AG09319 (cell line): ENCODE measurements at regions not wholly inside any gene's neighbourhood (a gene's known extent, or its start where the extent isn't known, plus 50 kb on each side); places are given as distances from the start of the nearest gene placed in this dataset.

Source experiments
- DNase-seq: peaks from one replicate; pipeline ENCODE4 v3.0.0-alpha.2; 2010; ENCODE audit warnings: low read depth; ENCODE audit errors: extremely low read depth
- TF ChIP-seq, protein P1 (sequence below): IDR thresholded peaks from 2 replicates; pipeline ENCODE4 v1.5.1; 2011; ENCODE audit warnings: low read depth, mild to moderate bottlenecking, inconsistent platforms, low read length, moderate library complexity

DNA sequence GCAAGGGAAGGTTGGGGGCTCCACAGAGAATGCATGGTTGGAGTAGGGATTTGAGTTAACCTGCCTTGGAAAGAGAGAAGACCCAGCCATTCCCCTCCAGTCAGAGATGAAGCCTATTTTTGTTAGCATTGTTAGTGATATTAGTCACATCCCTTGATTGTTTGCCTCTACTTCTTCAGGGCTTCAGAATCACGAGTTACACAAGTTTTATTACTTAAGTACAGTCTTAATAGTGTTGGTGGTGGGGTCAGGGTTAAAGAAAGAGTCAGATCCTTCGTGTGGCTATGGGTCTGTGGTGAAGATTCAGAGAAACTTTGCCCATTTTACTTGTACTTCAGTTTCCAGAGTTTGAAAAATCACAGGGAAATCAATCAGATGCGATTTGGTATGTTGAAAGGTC, 363.1 kb downstream of the LRIG3 start:
- DNase-seq = no peak
- TF ChIP-seq, protein P1, sequence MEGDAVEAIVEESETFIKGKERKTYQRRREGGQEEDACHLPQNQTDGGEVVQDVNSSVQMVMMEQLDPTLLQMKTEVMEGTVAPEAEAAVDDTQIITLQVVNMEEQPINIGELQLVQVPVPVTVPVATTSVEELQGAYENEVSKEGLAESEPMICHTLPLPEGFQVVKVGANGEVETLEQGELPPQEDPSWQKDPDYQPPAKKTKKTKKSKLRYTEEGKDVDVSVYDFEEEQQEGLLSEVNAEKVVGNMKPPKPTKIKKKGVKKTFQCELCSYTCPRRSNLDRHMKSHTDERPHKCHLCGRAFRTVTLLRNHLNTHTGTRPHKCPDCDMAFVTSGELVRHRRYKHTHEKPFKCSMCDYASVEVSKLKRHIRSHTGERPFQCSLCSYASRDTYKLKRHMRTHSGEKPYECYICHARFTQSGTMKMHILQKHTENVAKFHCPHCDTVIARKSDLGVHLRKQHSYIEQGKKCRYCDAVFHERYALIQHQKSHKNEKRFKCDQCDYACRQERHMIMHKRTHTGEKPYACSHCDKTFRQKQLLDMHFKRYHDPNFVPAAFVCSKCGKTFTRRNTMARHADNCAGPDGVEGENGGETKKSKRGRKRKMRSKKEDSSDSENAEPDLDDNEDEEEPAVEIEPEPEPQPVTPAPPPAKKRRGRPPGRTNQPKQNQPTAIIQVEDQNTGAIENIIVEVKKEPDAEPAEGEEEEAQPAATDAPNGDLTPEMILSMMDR = no peak

DNA sequence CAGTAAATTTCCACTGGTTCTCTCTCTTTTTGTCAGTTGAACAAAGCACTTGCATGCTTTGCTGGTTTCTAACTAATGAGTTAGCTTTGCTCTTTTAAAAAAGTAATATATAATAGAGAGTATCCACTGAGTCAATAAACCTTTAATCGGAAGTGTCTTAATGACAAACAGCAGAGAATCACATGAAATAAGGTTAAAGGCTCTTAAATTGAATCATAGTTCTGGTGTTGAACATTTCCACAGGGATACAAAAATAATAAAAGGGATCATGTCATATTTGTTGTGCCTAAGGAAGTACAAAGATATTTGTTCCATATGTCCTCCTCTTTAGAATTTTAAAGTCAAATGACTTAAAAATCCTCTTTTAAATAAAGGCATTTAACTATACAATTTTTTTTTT, 362.6 kb downstream of the LRIG3 start:
- TF ChIP-seq, protein P1 = no peak
- no peak for DNase-seq

DNA sequence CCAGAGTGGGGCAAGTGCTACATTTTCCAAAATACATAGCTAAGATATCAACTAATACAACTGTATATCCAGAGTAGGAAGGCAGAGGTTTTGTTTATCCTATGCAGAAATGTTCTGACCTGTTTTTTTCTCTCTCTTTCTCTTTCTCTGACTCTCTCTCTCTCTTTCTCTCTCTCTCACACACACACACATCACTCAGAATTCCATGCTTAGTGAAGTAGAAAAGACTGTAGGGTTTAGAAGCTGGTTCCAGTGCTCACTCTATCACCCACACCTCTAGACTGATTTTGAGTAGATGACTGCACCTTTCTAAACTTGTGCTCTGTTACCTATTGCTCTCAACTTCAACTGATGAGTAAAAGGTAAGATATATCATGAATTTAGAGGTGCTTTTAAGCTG, 356.7 kb downstream of the LRIG3 start:
- TF ChIP-seq, protein P1 = no peak

DNA sequence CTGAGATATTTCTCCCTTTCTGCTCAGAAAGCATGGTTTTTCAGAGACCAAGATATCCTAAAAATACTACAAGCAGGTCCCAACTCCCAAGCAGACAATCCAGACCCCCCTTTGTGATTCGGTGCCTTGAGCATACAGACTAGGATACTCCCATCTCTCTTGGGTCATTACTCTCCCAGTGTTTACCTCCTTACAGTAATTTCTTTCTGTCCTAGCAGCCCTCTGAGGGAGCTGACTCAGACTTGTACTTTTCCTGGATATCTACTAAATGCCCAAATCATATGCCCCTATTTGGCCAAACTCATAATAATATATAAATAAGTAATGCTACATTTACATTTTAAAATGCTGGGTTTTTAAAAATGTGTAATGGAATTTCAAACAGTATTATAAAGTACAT, 355.6 kb downstream of the LRIG3 start:
- DNase-seq = no peak
- TF ChIP-seq, protein P1 = no peak

More for the DNA sequence above, 356.7 kb downstream of the LRIG3 start:
- no peak for DNase-seq

DNA sequence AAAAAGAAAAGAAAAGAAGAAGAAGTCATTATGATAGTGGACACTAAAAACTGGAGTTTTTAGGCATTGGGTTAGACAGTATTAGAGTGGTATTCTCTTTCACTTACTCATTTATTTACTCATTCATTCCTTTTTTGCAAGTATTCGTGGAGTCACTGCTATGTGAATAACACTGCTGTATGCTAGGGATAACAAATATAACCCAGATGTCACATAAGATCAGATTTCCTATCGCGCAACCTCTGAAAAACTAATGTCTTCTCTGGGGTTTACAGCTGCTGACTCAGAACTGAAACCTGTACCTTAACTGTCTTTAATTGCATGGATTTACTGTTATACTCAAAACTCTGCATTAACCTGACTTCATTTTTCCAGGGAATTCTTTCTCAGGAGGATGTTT, 353.7 kb downstream of the LRIG3 start:
- TF ChIP-seq, protein P1 = no peak
- peak; percentile 87 for DNase-seq

DNA sequence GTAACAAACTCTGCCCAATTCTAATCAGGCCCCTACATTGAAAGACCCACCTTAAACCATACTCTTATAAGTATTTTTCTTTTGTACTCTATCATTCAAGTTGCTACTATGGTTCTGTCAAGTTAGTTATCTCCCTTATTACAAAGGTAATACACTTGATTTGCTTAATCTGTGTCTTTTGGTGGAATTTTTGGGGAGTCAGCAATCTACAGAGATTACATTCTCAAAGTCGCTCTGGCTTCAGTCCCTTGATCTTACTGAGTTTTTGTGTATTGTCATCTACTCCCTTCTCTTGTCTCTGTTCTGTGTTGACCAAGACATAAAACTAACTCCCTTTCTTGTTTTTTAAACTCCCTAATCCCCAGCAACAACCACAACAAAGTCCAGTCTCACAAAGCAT, 353.1 kb downstream of the LRIG3 start:
- DNase-seq = no peak
- TF ChIP-seq, protein P1 = no peak

DNA sequence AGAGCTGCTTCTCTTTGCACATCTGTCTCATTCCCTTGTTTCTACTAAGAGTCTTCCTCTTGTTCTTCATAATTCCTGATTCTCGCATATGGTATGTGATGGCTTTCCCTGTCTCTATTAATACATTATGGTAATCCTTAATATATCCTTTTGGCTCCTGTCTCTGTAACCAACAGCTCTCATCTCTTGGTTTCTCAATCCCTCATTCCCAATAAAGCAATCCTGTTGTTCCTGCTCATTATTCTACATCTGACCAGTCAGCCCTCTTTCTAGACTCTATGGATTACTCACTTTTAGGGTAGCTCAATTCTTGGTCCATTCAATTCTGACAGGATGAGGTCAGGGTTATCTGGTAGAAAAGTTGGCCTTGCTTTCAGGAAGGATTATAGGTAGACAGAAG, 349.9 kb downstream of the LRIG3 start:
- TF ChIP-seq, protein P1 = no peak
- no peak for DNase-seq
